SK-N-MC (cell line): ENCODE measurements at regions not wholly inside any gene's neighbourhood (a gene's known extent, or its start where the extent isn't known, plus 50 kb on each side); places are given as distances from the start of the nearest gene placed in this dataset.

Experiments used
- DNase-seq: peaks from one replicate; pipeline ENCODE4 v3.0.0-alpha.2; 2011; ENCODE audit warnings: low read depth, low spot score
- H3K27ac ChIP-seq: fragments of 200-600 bp; sonication (generic); 2 replicates; pipeline ENCODE4 v1.5.1; 2016; ENCODE audit warnings: mixed run types
- H3K36me3 ChIP-seq: fragments of 200-600 bp; sonication (generic); 2 replicates; pipeline ENCODE4 v1.6.1; 2017; ENCODE audit warnings: antibody characterized with exemption, low read length, mixed read lengths; ENCODE audit not compliant: insufficient read depth
- H3K4me3 ChIP-seq: fragments of 200-600 bp; sonication (generic); 2 replicates; pipeline ENCODE4 v1.5.1; 2016
- H3K9ac ChIP-seq: fragments of 200-600 bp; sonication (generic); 2 replicates; pipeline ENCODE4 v1.8.0; 2017; ENCODE audit warnings: mixed run types, mixed read lengths; ENCODE audit not compliant: insufficient read length
- H3K9me3 ChIP-seq: fragments of 200-600 bp; sonication (generic); 2 replicates; pipeline ENCODE4 v1.6.1; 2017; ENCODE audit warnings: low read depth, mild to moderate bottlenecking, antibody characterized with exemption, low read length, moderate library complexity, mixed read lengths
- EZH2 ChIP-seq: fragments of 200-600 bp; sonication (generic); IDR thresholded peaks from one replicate; pipeline ENCODE4 v1.6.1; 2017; ENCODE audit warnings: antibody characterized with exemption
- FOXP2 ChIP-seq: optimal IDR thresholded peaks from 2 replicates; pipeline ENCODE3; 2011; ENCODE audit warnings: mild to moderate bottlenecking, moderate library complexity; ENCODE audit not compliant: insufficient read depth; ENCODE audit errors: extremely low read length, control extremely low read depth
- POLR2AphosphoS5 ChIP-seq: IDR thresholded peaks from 2 replicates; pipeline ENCODE4 v1.6.1; 2012; ENCODE audit warnings: mild to moderate bottlenecking, low read depth, low read length, borderline replicate concordance

- Histone ChIP-seq H3K36me3 (no peaks in the 10 kb centered on the region), H3K27ac (no peak overlapping the region), H3K9ac (no peak overlapping the region), H3K9me3 (no peaks in the 10 kb centered on the region), H3K4me3 (no peak overlapping the region)
- TF ChIP-seq EZH2, result no peak
- TF ChIP-seq POLR2AphosphoS5, result no peak
- DNase-seq, result no peak
These were observed 340.7 kb upstream of the DDHD1 start for GRCh38 chr14:53493860-53494259.

DNA sequence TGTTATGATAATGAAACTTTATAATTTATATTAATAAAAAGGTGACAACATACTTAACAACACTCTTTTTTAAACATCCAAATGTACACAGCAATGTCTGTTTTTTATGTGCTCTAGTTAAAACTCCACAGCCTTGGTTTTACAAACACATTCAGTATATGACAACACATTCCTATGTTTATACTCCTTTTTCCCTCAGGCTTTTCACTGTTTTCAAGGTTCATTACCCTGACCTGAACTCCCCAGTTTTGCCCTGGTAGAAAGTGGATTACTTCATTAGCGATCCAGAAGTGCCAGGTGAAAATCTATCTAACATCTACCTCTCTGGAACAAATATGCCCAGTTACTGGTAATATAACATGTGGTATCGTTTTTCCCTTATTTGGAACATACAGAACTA lies 340.2 kb upstream of the DDHD1 start:
- Histone ChIP-seq H3K9me3 (no peaks in the 10 kb centered on the region), H3K9ac (no peak overlapping the region), H3K27ac (no peak overlapping the region), H3K4me3 (no peak overlapping the region), H3K36me3 (no peaks in the 10 kb centered on the region)
- TF ChIP-seq EZH2, result no peak
- TF ChIP-seq POLR2AphosphoS5, result no peak
- no peak for TF ChIP-seq FOXP2
- no peak for DNase-seq

- H3K9me3 ChIP-seq, result no peaks in the 10 kb centered on the region
- no peak overlapping the region for H3K27ac ChIP-seq
- H3K36me3 ChIP-seq, result no peaks in the 10 kb centered on the region
- H3K4me3 ChIP-seq, result no peak overlapping the region
- no peak for DNase-seq
- TF ChIP-seq POLR2AphosphoS5 (no peak), FOXP2 (no peak), EZH2 (no peak)
- no peak overlapping the region for H3K9ac ChIP-seq
These were observed 338.8 kb upstream of the DDHD1 start for GRCh38 chr14:53491884-53492277.

DNA sequence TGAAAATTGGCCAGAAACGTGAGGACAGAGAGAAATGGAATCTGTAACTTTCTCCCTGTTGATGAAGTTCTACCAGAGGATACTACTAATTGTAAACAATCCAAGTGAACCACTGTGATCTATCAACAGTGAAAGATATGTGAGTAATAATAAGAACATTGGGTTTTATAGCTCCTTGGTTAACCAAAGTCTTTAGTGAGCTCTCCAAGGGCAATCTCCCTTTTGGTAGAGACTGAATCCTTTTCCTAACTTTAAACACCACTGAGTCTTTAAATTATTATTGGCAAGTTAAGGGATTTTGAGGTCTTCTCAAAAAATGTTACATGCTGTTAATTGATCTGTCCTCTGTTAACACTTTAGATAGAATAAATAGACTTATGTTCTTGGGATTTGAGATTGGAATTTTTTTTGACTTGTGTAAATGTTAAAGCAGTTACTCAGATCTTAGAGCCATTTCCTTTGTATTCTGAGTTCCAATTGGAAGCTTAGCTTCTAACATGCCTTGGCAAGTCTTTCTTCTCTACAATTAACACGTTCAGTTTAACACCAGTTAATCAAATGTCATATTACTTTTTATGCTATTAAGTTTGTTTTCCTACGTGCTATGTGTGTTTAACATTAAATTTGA lies 338.2 kb upstream of the DDHD1 start:
- DNase-seq, result no peak
- Histone ChIP-seq H3K27ac (no peak overlapping the region), H3K9me3 (no peaks in the 10 kb centered on the region), H3K36me3 (no peaks in the 10 kb centered on the region), H3K9ac (no peak overlapping the region), H3K4me3 (no peak overlapping the region)
- TF ChIP-seq POLR2AphosphoS5 (no peak), FOXP2 (no peak), EZH2 (no peak)

GRCh38 chr14:53478174-53478573 lies 325.1 kb upstream of the DDHD1 start:
- Histone ChIP-seq H3K9ac (no peak overlapping the region), H3K9me3 (no peaks in the 10 kb centered on the region), H3K36me3 (no peaks in the 10 kb centered on the region), H3K4me3 (no peak overlapping the region), H3K27ac (no peak overlapping the region)
- TF ChIP-seq POLR2AphosphoS5 (no peak), FOXP2 (no peak), EZH2 (no peak)
- DNase-seq, result no peak

DNA sequence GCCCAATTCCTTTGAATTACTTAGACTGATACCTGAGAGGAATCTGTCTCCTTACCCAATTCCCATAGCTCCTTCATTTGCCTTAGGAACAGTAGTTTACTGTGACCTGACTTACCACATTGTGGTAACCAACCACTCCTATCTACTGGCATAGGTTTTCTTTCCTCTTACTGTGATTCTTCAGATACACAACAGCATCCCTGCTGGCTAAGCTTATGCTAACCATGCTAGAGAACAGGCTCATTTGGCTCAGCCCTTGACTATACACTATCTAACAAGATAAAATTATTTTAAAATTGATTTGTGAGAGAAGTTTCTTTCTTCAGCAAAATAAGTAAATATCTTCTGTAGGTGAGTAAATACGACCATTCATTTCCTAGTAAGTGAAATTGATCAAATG lies 320.4 kb upstream of the DDHD1 start:
- TF ChIP-seq FOXP2 (no peak), POLR2AphosphoS5 (no peak), EZH2 (no peak)
- Histone ChIP-seq H3K36me3 (no peaks in the 10 kb centered on the region), H3K9me3 (no peaks in the 10 kb centered on the region), H3K4me3 (no peak overlapping the region), H3K27ac (no peak overlapping the region), H3K9ac (no peak overlapping the region)
- DNase-seq, result no peak

GRCh38 chr14:53472306-53472705 lies 319.2 kb upstream of the DDHD1 start:
- TF ChIP-seq FOXP2 (no peak), EZH2 (no peak), POLR2AphosphoS5 (no peak)
- no peak for DNase-seq
- no peaks in the 10 kb centered on the region for H3K9me3 ChIP-seq
- H3K4me3 ChIP-seq, result no peak overlapping the region
- no peaks in the 10 kb centered on the region for H3K36me3 ChIP-seq
- no peak overlapping the region for H3K9ac ChIP-seq
- no peak overlapping the region for H3K27ac ChIP-seq

DNA sequence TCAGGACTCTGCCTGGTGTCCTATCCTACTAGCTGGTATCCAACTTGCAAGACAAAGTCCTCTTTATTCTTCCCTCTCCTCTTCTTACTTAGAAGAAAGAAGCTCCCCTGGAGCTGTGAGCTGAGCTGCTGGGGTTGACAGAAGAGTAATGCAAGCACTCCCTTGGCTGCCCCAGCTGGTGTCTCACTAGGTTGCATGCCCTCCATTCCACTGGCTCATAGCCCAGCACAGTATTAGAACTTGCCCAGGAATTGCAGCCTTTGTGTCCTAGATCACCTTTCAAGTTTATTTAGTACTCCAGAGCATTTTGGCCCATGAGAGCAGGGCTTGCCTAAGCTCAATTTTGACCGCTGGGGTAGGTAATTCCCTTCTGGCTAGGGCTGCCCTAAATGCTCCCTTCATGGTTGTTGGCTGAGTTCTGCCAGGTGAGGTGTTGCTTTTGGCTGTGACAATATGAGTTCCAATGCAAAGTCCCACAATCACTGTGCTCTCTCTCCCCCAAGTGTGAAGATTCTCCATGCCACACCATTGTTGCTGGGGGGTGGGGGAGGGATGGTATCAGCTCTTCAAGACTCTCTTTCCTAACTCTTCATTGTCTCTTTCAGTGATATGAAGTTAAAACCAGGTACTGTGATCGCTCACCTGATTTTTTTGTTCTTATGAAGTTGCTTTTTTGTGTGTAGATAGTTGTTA lies 317.4 kb upstream of the DDHD1 start:
- no peak overlapping the region for H3K27ac ChIP-seq
- no peaks in the 10 kb centered on the region for H3K9me3 ChIP-seq
- no peak for DNase-seq
- no peaks in the 10 kb centered on the region for H3K36me3 ChIP-seq
- no peak overlapping the region for H3K9ac ChIP-seq
- no peak for TF ChIP-seq EZH2
- no peak for TF ChIP-seq FOXP2
- TF ChIP-seq POLR2AphosphoS5, result no peak
- no peak overlapping the region for H3K4me3 ChIP-seq

GRCh38 chr14:53468876-53469275 lies 315.8 kb upstream of the DDHD1 start:
- H3K27ac ChIP-seq, result no peak overlapping the region
- H3K4me3 ChIP-seq, result no peak overlapping the region
- no peak for DNase-seq
- H3K36me3 ChIP-seq, result no peaks in the 10 kb centered on the region
- TF ChIP-seq FOXP2 (no peak), POLR2AphosphoS5 (no peak), EZH2 (no peak)
- H3K9ac ChIP-seq, result no peak overlapping the region
- H3K9me3 ChIP-seq, result no peaks in the 10 kb centered on the region
